HepG2 (cell line): ENCODE measurements at regions not wholly inside any gene's neighbourhood (a gene's known extent, or its start where the extent isn't known, plus 50 kb on each side); places are given as distances from the start of the nearest gene placed in this dataset.

Experiments used
- ATAC-seq: fragments of 200-7000 bp; cut with Tn5 transposase; 3 replicates; pipeline ENCODE4 v1.9.1; 2020; ENCODE audit warnings: mild to moderate bottlenecking, moderate library complexity
- BruUV-seq: library from RNA; stranded (reverse); fragments of 400-500 nt; replicated peaks from 2 replicates; lab custom pipeline; 2021; lab: Mats Ljungman, UMichigan
- CTCF ChIA-PET: fragments of 300-600 bp; formaldehyde crosslinking; extraction: SDS; loops from one replicate; lab custom pipeline; 2021; ENCODE audit warnings: low total read pairs, inconsistent platforms, low intra/inter-chr PET ratio; lab: Yijun Ruan, JAX
- POLR2A ChIA-PET: fragments of 350-600 bp; sonication (Branson Sonifier 250); formaldehyde crosslinking; loops from one replicate; lab custom pipeline; 2020; ENCODE audit warnings: antibody characterized with exemption, inconsistent platforms; lab: Yijun Ruan, JAX
- DNase-seq: peaks from one replicate; pipeline ENCODE4 v3.0.0-alpha.2; 2015; ENCODE audit warnings: low spot score
- FAIRE-seq: peaks from 3 replicates; lab custom pipeline; 2011; peaks lifted over from hg19 to GRCh38; lab: Jason Lieb, UNC
- H2AFZ ChIP-seq: one replicate; pipeline ENCODE4 v1.6.1; 2011; ENCODE audit warnings: low read length, inconsistent platforms
- H3K27ac ChIP-seq: fragments of 300-600 bp; 3 replicates; pipeline ENCODE4 v1.8.0; 2011; ENCODE audit warnings: mixed run types, mild to moderate bottlenecking, mixed read lengths, low read length, inconsistent platforms; ENCODE audit not compliant: insufficient read depth; ENCODE audit errors: extremely low read length
- H3K27me3 ChIP-seq, 2 experiments: fragments of 200-600 bp in 1 of 2; 2 replicates in 1 of 2; 3 replicates in 1 of 2; pipeline versions ENCODE4 v1.6.0 to v1.8.0; 2011; ENCODE audit warnings: low read length in 2 of 2, mild to moderate bottlenecking in 2 of 2, moderate library complexity in 2 of 2, inconsistent platforms in 1 of 2; ENCODE audit not compliant: insufficient read depth in 2 of 2, control insufficient read depth in 1 of 2
- H3K36me3 ChIP-seq, 2 experiments: fragments of 200-600 bp in 1 of 2; replicated peaks in 1 of 2; 2 replicates in 1 of 2; 3 replicates in 1 of 2; pipeline versions ENCODE4 v1.5.1 to v1.8.0; 2011; ENCODE audit warnings: low read length in 2 of 2, inconsistent platforms in 1 of 2; ENCODE audit not compliant: insufficient read depth in 2 of 2, control insufficient read depth in 1 of 2
- H3K4me1 ChIP-seq: 2 replicates; pipeline ENCODE4 v1.5.1; 2012; ENCODE audit warnings: low read length, inconsistent platforms; ENCODE audit not compliant: insufficient read depth
- H3K4me2 ChIP-seq: 2 replicates; pipeline ENCODE4 v1.6.0; 2011; ENCODE audit warnings: low read depth, low read length, inconsistent platforms
- H3K4me3 ChIP-seq, 3 experiments: fragments of 200-600 bp in 1 of 3; sonication (generic), shearing (Covaris generic) in 1 of 3; replicated peaks in 1 of 3; 2 replicates each; pipeline ENCODE4 v1.5.1; 2011 to 2016; ENCODE audit warnings: low read length in 3 of 3, inconsistent platforms in 2 of 3, low read depth in 2 of 3, mild to moderate bottlenecking in 2 of 3, control low read depth in 1 of 3, mixed read lengths in 1 of 3; ENCODE audit not compliant: insufficient read depth in 1 of 3
- H3K79me2 ChIP-seq: one replicate; pipeline ENCODE4 v1.6.1; 2011; ENCODE audit warnings: low read length, inconsistent platforms; ENCODE audit not compliant: insufficient read depth
- H3K9ac ChIP-seq: 2 replicates; pipeline ENCODE4 v1.6.0; 2011; ENCODE audit warnings: mild to moderate bottlenecking, low read depth, low read length, inconsistent platforms; ENCODE audit not compliant: insufficient read depth
- H3K9me3 ChIP-seq: 2 replicates; pipeline ENCODE4 v1.5.1; 2012; ENCODE audit warnings: mild to moderate bottlenecking, low read length
- H4K20me1 ChIP-seq: 2 replicates; pipeline ENCODE4 v1.6.0; 2011; ENCODE audit warnings: inconsistent platforms, mild to moderate bottlenecking, low read length, moderate library complexity; ENCODE audit not compliant: insufficient read depth
- KLF6 ChIP-seq: IDR thresholded peaks from 2 replicates; pipeline ENCODE4 v1.8.0; 2016; ENCODE audit warnings: missing biosample characterization, missing genetic modification reagents
- MAFK ChIP-seq, 2 experiments: IDR thresholded peaks in 1 of 2; conservative IDR thresholded peaks in 1 of 2; 2 replicates each; pipeline ENCODE4 v1.6.1; 2011; ENCODE audit warnings: improper control_type of control experiment in 2 of 2, low read length in 2 of 2
- WGBS: methylation state at CpG from one replicate; pipeline ENCODE4 v1.1.6; 2017; ENCODE audit warnings: low lambda C conversion rate; 5-methylcytosine and 5-hydroxymethylcytosine counted together
- in situ Hi-C: cut with HindIII; loops from 2 replicates; pipeline ENCODE4 v1.10.0; 2017; ENCODE audit warnings: low pct_unique_long_range_greater_than_20kb; ENCODE audit not compliant: extremely low pct_ligation_motif_present
- intact Hi-C: fragments of 100-400 bp; cut with micrococcal nuclease; formaldehyde crosslinking; loops from one replicate; pipeline ENCODE4 v1.10.0; 2022; ENCODE audit not compliant: unreplicated experiment
- TF ChIP-seq, protein P1 (sequence below): sonication (generic); formaldehyde crosslinking; conservative IDR thresholded peaks from 2 replicates; pipeline ENCODE4 v1.8.0; 2022; ENCODE audit warnings: low read depth, missing genetic modification reagents
- TF ChIP-seq, protein P2 (sequence below): IDR thresholded peaks from 2 replicates; pipeline ENCODE4 v1.6.1; 2016; ENCODE audit warnings: low read depth, control low read depth

DNA sequence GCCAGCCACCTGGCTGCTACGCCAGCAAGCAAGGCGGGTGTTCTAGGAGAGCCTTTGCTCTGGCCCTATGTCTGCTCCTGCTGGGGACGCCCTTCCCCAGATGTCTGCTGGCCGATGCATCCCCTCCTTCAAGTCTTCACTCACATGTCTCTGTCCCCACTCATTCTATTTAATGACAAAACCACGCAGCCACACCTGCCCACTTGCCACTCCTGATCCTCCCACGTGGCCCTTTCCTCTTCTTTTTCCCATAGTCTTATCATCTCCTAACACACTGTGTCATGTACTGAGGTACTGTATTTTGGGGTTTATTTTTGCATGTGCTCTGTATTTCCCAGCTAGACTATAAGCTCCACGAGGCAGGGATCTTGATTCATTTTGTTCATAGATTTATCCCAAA, 62.0 kb upstream of the HRH2 start (continued):
- TF ChIP-seq, protein P1, sequence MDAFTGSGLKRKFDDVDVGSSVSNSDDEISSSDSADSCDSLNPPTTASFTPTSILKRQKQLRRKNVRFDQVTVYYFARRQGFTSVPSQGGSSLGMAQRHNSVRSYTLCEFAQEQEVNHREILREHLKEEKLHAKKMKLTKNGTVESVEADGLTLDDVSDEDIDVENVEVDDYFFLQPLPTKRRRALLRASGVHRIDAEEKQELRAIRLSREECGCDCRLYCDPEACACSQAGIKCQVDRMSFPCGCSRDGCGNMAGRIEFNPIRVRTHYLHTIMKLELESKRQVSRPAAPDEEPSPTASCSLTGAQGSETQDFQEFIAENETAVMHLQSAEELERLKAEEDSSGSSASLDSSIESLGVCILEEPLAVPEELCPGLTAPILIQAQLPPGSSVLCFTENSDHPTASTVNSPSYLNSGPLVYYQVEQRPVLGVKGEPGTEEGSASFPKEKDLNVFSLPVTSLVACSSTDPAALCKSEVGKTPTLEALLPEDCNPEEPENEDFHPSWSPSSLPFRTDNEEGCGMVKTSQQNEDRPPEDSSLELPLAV (CRISPR knock-in tag), result no peak
- TF ChIP-seq, protein P2, sequence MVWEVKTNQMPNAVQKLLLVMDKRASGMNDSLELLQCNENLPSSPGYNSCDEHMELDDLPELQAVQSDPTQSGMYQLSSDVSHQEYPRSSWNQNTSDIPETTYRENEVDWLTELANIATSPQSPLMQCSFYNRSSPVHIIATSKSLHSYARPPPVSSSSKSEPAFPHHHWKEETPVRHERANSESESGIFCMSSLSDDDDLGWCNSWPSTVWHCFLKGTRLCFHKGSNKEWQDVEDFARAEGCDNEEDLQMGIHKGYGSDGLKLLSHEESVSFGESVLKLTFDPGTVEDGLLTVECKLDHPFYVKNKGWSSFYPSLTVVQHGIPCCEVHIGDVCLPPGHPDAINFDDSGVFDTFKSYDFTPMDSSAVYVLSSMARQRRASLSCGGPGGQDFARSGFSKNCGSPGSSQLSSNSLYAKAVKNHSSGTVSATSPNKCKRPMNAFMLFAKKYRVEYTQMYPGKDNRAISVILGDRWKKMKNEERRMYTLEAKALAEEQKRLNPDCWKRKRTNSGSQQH (CRISPR knock-in tag), result no peak

DNA sequence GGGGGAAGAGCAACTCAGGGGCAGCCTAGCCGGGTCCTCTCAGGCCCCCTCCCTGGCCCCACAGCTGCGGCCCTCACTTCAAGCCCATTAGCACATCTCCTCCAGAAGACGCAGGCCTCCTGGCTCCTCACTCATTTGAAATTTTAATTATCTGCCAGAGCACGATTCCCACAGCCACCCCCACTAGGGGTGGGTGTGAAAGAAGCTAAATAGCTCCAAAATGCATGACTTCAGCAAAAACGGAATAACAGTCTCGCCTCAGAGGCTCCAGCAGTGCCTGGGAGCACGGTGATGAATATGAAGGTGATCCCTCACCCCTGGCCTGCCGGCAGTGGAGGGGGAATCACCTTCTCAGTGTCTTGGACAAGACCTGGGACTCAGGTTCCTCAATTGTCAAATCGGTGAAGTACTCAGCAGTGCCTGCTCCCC, 61.1 kb upstream of the HRH2 start:
- Histone ChIP-seq H2AFZ (no peak overlapping the region), H4K20me1 (no peaks in the 10 kb centered on the region), H3K4me2 (no peak overlapping the region), H3K4me3 (no peak overlapping the region), H3K79me2 (no peaks in the 10 kb centered on the region), H3K9me3 (no peaks in the 10 kb centered on the region), H3K27me3 (peaks cover 2 to 10% of the 10 kb centered on the region in 2 experiments; a peak in 3 of 5 replicates), H3K36me3 (no peaks in the 10 kb centered on the region), H3K9ac (no peak overlapping the region), H3K27ac (no peak overlapping the region), H3K4me1 (no peaks in the 10 kb centered on the region)
- in situ Hi-C loops (no loop called here), intact Hi-C loops (no loop called here)
- ATAC-seq (no peak), DNase-seq (no peak), FAIRE-seq (no peak)
- TF ChIP-seq MAFK (conservative IDR thresholded peaks at IDR 0.05 in 1 of 2, IDR thresholded peaks at IDR 0.05 in 1 of 2; ENCODE audit: low read length in 2 of 2) (peak; percentile 33 to 37; a peak in 3 of 4 replicates), KLF6 (CRISPR knock-in tag) (no peak)
- ChIA-PET POLR2A (no interaction called here), CTCF (no interaction called here)
- WGBS, result 26% methylated on average over 8 of the region's 9 CpGs
- BruUV-seq, result no TSS peak
